K562 (cell line): ENCODE measurements at regions not wholly inside any gene's neighbourhood (a gene's known extent, or its start where the extent isn't known, plus 50 kb on each side); places are given as distances from the start of the nearest gene placed in this dataset.

Experiments
- CEBPB ChIP-seq: fragments of 450-650 bp; IDR thresholded peaks from 2 replicates; pipeline ENCODE4 v1.6.1; 2016; ENCODE audit warnings: missing genetic modification characterization, missing compliant biosample characterization
- DMBX1 ChIP-seq: fragments of 250-450 bp; sonication (Bioruptor Pico); IDR thresholded peaks from 2 replicates; pipeline ENCODE4 v1.8.0; 2022; ENCODE audit warnings: inconsistent platforms, mild to moderate bottlenecking, moderate library complexity, borderline replicate concordance
- ZBTB40 ChIP-seq, 2 experiments: fragments of 450-650 bp in 1 of 2; sonication (generic) in 1 of 2; formaldehyde crosslinking in 1 of 2; IDR thresholded peaks; 2 replicates each; pipeline versions ENCODE4 v1.7.1 to v1.9.0; 2016 to 2022; ENCODE audit warnings: inconsistent platforms in 1 of 2, mild to moderate bottlenecking in 1 of 2, missing genetic modification reagents in 1 of 2
- TF ChIP-seq, protein P1 (sequence below): fragments of 450-650 bp; IDR thresholded peaks from 2 replicates; pipeline ENCODE4 v1.6.1; 2016; ENCODE audit warnings: mild to moderate bottlenecking, moderate library complexity

GRCh38 chr2:144715992-144716391, 196.1 kb upstream of the ZEB2 start (continued):
- TF ChIP-seq, protein P1, sequence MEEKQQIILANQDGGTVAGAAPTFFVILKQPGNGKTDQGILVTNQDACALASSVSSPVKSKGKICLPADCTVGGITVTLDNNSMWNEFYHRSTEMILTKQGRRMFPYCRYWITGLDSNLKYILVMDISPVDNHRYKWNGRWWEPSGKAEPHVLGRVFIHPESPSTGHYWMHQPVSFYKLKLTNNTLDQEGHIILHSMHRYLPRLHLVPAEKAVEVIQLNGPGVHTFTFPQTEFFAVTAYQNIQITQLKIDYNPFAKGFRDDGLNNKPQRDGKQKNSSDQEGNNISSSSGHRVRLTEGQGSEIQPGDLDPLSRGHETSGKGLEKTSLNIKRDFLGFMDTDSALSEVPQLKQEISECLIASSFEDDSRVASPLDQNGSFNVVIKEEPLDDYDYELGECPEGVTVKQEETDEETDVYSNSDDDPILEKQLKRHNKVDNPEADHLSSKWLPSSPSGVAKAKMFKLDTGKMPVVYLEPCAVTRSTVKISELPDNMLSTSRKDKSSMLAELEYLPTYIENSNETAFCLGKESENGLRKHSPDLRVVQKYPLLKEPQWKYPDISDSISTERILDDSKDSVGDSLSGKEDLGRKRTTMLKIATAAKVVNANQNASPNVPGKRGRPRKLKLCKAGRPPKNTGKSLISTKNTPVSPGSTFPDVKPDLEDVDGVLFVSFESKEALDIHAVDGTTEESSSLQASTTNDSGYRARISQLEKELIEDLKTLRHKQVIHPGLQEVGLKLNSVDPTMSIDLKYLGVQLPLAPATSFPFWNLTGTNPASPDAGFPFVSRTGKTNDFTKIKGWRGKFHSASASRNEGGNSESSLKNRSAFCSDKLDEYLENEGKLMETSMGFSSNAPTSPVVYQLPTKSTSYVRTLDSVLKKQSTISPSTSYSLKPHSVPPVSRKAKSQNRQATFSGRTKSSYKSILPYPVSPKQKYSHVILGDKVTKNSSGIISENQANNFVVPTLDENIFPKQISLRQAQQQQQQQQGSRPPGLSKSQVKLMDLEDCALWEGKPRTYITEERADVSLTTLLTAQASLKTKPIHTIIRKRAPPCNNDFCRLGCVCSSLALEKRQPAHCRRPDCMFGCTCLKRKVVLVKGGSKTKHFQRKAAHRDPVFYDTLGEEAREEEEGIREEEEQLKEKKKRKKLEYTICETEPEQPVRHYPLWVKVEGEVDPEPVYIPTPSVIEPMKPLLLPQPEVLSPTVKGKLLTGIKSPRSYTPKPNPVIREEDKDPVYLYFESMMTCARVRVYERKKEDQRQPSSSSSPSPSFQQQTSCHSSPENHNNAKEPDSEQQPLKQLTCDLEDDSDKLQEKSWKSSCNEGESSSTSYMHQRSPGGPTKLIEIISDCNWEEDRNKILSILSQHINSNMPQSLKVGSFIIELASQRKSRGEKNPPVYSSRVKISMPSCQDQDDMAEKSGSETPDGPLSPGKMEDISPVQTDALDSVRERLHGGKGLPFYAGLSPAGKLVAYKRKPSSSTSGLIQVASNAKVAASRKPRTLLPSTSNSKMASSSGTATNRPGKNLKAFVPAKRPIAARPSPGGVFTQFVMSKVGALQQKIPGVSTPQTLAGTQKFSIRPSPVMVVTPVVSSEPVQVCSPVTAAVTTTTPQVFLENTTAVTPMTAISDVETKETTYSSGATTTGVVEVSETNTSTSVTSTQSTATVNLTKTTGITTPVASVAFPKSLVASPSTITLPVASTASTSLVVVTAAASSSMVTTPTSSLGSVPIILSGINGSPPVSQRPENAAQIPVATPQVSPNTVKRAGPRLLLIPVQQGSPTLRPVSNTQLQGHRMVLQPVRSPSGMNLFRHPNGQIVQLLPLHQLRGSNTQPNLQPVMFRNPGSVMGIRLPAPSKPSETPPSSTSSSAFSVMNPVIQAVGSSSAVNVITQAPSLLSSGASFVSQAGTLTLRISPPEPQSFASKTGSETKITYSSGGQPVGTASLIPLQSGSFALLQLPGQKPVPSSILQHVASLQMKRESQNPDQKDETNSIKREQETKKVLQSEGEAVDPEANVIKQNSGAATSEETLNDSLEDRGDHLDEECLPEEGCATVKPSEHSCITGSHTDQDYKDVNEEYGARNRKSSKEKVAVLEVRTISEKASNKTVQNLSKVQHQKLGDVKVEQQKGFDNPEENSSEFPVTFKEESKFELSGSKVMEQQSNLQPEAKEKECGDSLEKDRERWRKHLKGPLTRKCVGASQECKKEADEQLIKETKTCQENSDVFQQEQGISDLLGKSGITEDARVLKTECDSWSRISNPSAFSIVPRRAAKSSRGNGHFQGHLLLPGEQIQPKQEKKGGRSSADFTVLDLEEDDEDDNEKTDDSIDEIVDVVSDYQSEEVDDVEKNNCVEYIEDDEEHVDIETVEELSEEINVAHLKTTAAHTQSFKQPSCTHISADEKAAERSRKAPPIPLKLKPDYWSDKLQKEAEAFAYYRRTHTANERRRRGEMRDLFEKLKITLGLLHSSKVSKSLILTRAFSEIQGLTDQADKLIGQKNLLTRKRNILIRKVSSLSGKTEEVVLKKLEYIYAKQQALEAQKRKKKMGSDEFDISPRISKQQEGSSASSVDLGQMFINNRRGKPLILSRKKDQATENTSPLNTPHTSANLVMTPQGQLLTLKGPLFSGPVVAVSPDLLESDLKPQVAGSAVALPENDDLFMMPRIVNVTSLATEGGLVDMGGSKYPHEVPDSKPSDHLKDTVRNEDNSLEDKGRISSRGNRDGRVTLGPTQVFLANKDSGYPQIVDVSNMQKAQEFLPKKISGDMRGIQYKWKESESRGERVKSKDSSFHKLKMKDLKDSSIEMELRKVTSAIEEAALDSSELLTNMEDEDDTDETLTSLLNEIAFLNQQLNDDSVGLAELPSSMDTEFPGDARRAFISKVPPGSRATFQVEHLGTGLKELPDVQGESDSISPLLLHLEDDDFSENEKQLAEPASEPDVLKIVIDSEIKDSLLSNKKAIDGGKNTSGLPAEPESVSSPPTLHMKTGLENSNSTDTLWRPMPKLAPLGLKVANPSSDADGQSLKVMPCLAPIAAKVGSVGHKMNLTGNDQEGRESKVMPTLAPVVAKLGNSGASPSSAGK, result peak; percentile 71
- TF ChIP-seq DMBX1 (CRISPR knock-in tag) (peak; percentile 78), ZBTB40 (IDR thresholded peaks at IDR 0.05) (no peak), ZBTB40 (CRISPR knock-in tag; IDR thresholded peaks at IDR 0.05) (no peak), CEBPB (peak; percentile 90)
